SKM-1 treated with dmso at 0.1 percent for 144 hours (cell line): ENCODE measurements at regions not wholly inside any gene's neighbourhood (a gene's known extent, or its start where the extent isn't known, plus 50 kb on each side); places are given as distances from the start of the nearest gene placed in this dataset.
"Not testable (repeated sequence)": the region's sequence is repeated elsewhere in the genome, so short reads cannot be mapped to it uniquely, and the experiment has no call there.

Experiments used
- DNase-seq: peaks from one replicate; lab custom pipeline; 2025; ENCODE audit not compliant: unreplicated experiment; lab: John Stamatoyannopoulos, UW

GRCh38 chr21:28483301-28484035 lies 509.2 kb downstream of the LTN1 start:
- no peak for DNase-seq

- no peak for DNase-seq
Measured at GRCh38 chr21:28482657-28483056, 510.0 kb downstream of the LTN1 start.

DNA sequence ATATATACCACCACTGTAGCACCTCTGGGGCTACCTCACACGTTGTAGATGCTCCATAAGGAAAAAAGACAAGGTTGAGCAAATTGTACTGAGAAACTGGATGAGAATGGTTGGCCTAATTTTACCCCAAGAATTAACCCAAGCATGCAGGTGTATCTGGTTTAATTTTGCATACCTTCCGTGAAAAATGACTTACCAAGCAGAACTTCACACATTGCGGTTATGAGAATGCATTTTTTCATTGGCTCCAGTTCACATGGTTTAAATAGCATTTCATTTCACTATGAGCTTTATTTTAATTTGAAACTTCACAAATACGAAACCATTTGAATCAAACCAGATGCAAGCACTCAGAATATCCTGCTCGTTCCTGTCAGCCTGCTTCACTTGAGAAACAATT lies 512.2 kb downstream of the LTN1 start:
- DNase-seq: no peak

- DNase-seq: no peak
Measured at GRCh38 chr21:28473530-28474220, 519.0 kb downstream of the LTN1 start.

DNA sequence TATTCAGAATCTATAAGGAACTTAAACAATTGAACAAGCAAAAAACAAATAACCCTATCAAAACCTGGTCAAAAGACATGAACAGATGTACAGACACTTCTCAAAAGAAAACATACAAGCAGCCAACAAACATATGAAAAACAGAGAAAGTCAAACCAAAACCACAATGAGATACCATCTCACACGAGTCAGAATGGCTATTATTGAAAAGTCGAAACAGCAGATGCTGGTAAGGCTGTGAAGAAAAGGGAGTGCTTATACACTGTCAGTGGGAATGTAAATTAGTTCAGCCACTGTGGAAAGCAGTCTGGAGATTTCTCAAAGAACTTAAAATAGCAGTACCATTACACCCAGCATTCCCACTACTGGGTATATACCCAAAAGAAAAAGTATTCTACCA lies 520.1 kb downstream of the LTN1 start:
- not testable (repeated sequence) for DNase-seq

DNA sequence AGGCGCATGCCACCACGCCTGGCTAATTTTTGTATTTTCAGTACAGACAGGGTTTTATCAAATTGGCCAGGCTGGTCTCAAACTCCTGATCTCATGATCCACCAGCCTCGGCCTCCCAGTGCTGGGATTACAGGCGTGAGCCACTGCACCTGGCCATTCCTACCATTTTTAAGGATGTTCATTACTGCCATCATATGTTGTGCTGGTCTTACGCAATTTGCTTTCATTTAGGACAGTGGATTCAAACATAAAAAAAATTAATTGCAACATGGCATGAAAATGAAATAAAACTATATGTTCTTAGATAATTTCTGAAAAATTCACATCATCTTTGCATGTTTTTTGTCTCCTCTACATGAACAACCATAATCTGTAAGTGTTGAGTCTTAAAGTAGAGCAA lies 527.7 kb downstream of the LTN1 start:
- no peak for DNase-seq

- DNase-seq: no peak
Measured at GRCh38 chr21:28464095-28464494, 528.6 kb downstream of the LTN1 start.

DNA sequence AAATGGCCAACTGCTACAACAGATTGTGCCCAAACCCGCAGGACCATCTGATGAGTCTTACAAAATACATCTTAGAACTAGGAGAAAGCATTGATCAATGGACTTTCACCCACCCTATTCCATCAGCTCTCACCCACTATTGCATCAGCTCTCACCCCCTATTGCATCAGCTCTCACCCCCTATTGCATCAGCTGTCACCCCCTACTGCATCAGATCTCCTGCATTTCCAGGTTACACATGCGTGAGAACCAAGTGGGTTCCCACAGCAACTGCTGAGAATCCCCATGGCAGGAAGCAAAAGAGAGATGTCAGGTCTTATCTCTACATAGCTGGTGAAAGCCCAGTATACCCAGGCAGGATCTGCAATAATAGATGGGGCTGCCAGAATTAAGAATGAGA lies 533.5 kb downstream of the LTN1 start:
- DNase-seq: no peak

- DNase-seq: no peak
Measured at GRCh38 chr21:28458446-28458845, 534.2 kb downstream of the LTN1 start.

GRCh38 chr21:28455253-28455600 lies 537.5 kb downstream of the LTN1 start:
- no peak for DNase-seq

DNA sequence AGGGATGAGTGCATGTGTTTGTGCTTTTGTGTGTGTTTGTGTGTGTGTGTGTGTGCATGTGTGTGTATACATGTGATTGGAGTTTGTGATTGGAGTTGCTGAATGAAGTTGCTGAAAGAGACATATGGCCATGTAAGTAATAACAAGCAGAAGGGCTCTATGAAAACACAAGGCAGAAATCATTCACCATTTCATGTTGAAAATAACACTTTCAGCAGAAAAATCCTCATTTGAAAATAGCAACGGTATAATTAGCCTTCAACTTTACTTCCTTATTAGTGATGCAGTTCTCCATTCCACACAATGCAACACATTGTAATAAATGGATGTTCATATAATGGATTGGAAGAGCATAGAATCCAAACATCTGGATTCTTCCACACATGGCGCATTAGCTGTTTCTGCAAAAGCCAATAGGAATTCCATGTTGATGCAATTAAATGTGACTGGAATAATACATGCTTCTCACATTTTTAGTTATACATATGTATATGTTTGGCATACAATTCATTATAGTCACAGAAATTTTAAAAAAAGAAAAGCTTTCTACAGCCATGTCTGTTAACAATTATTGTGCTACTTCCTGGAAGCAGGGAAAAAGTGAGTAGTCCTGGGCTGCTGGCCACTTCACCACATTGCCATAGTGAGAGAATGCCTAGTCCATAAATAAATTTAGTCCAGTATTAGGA lies 538.0 kb downstream of the LTN1 start:
- DNase-seq: no peak

DNA sequence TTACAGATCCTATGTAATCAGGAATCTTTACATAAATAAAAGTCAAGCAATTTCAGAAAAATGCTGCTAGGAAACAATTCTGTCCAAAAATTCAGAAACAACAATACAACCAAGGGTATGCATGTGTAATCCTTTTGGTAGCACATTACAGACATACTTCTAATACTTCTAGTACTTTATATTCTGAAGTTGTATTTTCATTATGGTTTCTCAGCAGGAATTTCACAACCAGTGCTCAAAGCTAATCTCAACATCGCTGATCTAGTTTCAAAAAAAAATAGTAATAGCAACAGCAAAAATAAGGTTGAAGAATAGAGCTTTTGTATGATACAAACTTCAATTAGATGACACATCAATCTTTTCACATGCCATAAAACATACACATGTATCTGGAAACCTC lies 545.2 kb downstream of the LTN1 start:
- no peak for DNase-seq

DNA sequence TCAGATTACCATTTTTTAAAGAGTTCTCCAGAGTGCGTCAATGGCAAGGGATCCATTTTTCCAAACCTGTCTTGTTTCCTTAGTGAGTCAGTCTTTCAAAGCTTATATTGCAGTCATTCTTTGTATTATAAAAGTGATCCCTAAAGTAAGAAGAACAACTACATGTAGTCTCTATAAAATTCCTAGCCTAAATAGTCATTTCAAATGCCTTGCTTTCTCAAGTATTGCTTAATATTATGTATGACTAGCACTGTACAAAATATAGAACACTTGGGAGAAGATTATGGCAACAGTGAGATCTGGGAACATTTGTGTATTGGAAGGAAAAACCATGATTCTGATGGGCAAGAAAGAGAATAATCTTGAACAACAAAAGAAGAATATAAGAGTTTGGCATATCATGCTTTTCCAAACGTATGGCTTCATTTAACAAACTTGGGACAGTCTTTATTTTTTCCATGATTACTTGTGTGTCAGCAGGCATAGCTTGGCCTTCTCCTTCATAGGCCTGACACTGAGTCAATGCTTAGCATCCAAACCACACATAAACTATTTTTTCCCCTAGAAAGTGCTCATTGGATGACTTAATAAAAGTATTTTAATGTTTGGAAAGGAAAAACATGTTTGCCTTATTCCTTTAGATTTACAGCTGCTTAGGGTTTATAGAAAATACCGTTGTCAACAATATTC lies 547.4 kb downstream of the LTN1 start:
- DNase-seq: no peak

- DNase-seq: no peak
Measured at GRCh38 chr21:28444557-28444956, 548.1 kb downstream of the LTN1 start.

GRCh38 chr21:28444111-28444510 lies 548.6 kb downstream of the LTN1 start:
- no peak for DNase-seq

DNA sequence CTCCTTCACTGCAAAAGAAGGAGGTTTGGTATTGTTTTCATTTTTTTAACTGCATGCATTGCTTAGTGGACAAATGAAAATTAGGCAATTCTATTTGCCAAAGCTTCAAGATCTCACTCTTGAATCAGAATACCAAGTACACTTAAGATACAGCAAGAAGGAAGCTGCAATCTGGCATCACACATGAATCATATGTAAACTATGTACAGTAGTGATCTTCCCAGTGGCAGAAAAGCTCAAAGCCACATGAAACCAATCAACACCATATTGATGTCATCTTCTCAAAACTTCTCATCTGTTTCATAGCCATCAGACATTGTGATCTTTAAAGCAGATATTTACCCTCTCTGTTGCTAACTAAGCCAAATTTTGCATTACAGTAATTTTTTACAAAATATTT lies 550.1 kb downstream of the LTN1 start:
- no peak for DNase-seq

DNA sequence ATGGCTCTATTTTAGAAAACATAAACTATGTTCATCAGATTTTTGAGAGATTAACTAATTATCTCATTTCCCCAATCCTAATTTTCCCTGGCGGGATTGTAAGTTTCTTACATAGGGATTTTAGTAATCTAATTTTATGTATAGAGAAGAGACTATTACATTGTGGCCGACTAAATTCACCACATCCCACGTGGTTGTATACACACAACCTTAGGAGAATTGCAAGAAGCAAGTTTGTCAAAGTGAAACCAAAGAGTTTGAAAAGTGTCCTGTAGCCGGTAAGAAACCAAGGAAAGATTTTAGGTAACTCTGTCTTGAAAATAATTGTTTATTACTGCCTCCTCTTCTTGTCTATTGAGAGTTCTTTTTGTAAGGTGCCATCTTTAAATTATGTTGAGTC lies 550.6 kb downstream of the LTN1 start:
- DNase-seq: no peak

DNA sequence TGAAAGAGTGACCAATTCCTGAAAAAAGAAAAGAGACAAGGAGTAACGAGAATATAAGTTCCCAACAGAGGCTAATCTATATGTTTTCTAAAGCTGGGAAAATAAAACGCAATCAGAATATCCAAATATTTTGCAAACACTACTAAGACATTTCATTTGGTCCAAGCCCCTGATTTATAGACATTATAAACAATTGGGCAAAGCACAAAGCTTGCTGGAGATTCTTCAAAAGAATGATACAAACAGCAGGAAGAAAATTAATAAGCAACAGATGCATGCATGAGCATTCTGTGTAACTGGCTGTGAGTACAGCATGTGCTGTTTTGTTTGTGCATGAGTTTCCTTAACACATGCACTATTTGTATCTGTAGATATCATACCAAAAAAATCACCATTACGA lies 552.9 kb downstream of the LTN1 start:
- no peak for DNase-seq

- no peak for DNase-seq
Measured at GRCh38 chr21:28439251-28439650, 553.4 kb downstream of the LTN1 start.

- no peak for DNase-seq
Measured at GRCh38 chr21:28437061-28437460, 555.6 kb downstream of the LTN1 start.

- DNase-seq: no peak
Measured at GRCh38 chr21:28436286-28436932, 556.3 kb downstream of the LTN1 start.
